ENCODE measurements at regions not wholly inside any gene's neighbourhood (a gene's known extent, or its start where the extent isn't known, plus 50 kb on each side); places are given as distances from the start of the nearest gene placed in this dataset.

- TF ChIP-seq CTCF (IDR thresholded peaks at IDR 0.05; ENCODE audit: low read depth, low read length): no peak
- TF ChIP-seq MAX (IDR thresholded peaks at IDR 0.05; ENCODE audit: low read depth, low read length): no peak
- no peak for TF ChIP-seq POLR2A (IDR thresholded peaks at IDR 0.05; ENCODE audit: extremely low read depth, insufficient read length)
Measured at GRCh38 chr3:135556174-135556573, 409.4 kb upstream of the PPP2R3A start.
